Stromal cell of bone marrow (primary cell): ENCODE measurements at regions not wholly inside any gene's neighbourhood (a gene's known extent, or its start where the extent isn't known, plus 50 kb on each side); places are given as distances from the start of the nearest gene placed in this dataset.

Experiments used
- DNase-seq: peaks from one replicate; pipeline ENCODE4 v3.0.0-alpha.2; 2012; ENCODE audit warnings: low read depth

DNA sequence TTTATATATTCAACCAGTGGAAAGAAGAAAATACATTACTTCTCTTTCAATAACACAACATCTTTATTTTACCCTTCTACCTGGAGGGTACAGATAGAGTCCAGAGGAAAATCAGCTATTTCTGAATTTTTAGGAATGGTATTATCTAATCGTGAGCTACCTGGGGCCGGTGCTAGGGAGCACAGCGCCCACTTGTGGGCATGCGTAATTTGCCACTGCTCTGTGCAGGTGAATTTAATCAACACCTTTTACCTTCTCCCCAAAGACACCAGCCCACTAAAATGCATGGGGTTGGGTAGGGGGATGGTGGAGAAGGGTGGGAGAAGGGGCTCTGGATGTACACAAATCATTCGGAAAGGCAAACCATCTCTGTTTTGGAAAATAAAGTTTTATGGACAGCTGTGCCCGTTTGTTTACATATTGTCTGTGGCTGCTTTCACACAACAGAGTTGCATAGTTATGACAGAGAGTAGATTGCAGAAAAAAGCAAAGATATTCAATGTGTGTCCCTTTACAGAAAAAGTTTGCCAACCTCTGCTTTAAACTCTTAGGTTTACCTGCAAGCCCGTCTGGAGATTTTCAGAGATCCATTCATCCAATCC lies 51.5 kb upstream of the DCC start:
- no peak for DNase-seq

DNA sequence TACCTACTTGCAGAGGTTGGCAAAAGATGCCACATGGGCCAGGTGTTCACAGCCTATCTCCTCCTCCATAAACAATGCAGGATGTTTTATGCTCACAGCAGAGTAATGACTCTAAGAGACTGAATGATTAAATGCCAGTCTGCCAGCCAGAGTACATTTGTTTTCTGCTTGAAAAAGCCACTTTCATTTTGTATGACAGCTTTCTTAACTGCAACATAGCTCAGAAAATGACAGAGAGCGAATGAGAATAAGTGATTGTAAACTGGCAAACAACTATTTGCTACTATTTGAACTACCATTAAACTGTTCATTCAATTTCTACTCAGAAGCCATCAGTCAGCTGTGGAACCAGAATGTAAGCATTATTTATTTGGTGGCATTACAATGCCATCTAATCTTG lies 50.6 kb upstream of the DCC start:
- no peak for DNase-seq
